Upper lobe of left lung (tissue), 6 donors: ENCODE measurements at regions not wholly inside any gene's neighbourhood (a gene's known extent, or its start where the extent isn't known, plus 50 kb on each side); places are given as distances from the start of the nearest gene placed in this dataset.

Source experiments
- ATAC-seq, 2 donors: fragments of 200-7000 bp; cut with Tn5 transposase; one replicate each; pipeline ENCODE4 v1.9.1; 2022; ENCODE audit warnings: mild to moderate bottlenecking in 2 of 2, moderate library complexity in 2 of 2; ENCODE audit not compliant: low FRiP score in 2 of 2
- DNase-seq, 2 donors: peaks; one replicate each; pipeline ENCODE4 v3.0.0-alpha.2; 2019 to 2020
- H3K27ac ChIP-seq, 4 donors: fragments of 200-600 bp; sonication (generic); one replicate each; pipeline ENCODE4 v1.5.1; 2016 to 2019
- H3K27me3 ChIP-seq, 4 donors: fragments of 200-600 bp; sonication (generic); one replicate each; pipeline ENCODE4 v1.5.1; 2017 to 2019
- H3K36me3 ChIP-seq, 4 donors: fragments of 200-600 bp; sonication (generic); one replicate each; pipeline ENCODE4 v1.5.1; 2016 to 2019
- H3K4me1 ChIP-seq, 4 donors: fragments of 200-600 bp; sonication (generic); one replicate each; pipeline ENCODE4 v1.5.1; 2018 to 2019
- H3K4me3 ChIP-seq, 4 donors: fragments of 200-600 bp; sonication (generic); one replicate each; pipeline ENCODE4 v1.5.1; 2017 to 2019; ENCODE audit warnings: mild to moderate bottlenecking in 2 of 4, moderate library complexity in 1 of 4
- H3K9me3 ChIP-seq, 4 donors: fragments of 200-600 bp; sonication (generic); one replicate each; pipeline ENCODE4 v1.5.1; 2018 to 2019
- EP300 ChIP-seq, 4 donors: sonication (generic); formaldehyde crosslinking; IDR thresholded peaks; one replicate each; pipeline ENCODE4 v1.5.1; 2017; ENCODE audit warnings: antibody characterized with exemption in 4 of 4, control low read depth in 2 of 4
- POLR2A ChIP-seq, 4 donors: fragments of 450-650 bp; IDR thresholded peaks; one replicate each; pipeline ENCODE4 v1.5.1; 2016 to 2017; ENCODE audit warnings: antibody characterized with exemption in 4 of 4, mild to moderate bottlenecking in 2 of 4
- POLR2AphosphoS5 ChIP-seq, 2 donors: sonication (generic); formaldehyde crosslinking; IDR thresholded peaks; one replicate each; pipeline ENCODE4 v1.5.1; 2017; ENCODE audit warnings: antibody characterized with exemption in 2 of 2
- WGBS, 2 donors: methylation state at CpG; one replicate each; pipeline ENCODE4 v1.1.5; 2017 to 2018; 5-methylcytosine and 5-hydroxymethylcytosine counted together
- TF ChIP-seq, protein P1 (sequence below), 6 experiments: fragments of 450-650 bp in 4 of 6; fragments of 200-600 bp in 2 of 6; sonication (generic) in 2 of 6; IDR thresholded peaks; one replicate each; pipeline ENCODE4 v1.5.1; 2016 to 2019; ENCODE audit warnings: antibody characterized with exemption in 6 of 6
- donor health status: DM: no; HTN: no; CAD: no; lungs with moderate emphysema.
- donor health status: DM: no; HTN: yes; CAD: no; lungs with severe emphysema.

DNA sequence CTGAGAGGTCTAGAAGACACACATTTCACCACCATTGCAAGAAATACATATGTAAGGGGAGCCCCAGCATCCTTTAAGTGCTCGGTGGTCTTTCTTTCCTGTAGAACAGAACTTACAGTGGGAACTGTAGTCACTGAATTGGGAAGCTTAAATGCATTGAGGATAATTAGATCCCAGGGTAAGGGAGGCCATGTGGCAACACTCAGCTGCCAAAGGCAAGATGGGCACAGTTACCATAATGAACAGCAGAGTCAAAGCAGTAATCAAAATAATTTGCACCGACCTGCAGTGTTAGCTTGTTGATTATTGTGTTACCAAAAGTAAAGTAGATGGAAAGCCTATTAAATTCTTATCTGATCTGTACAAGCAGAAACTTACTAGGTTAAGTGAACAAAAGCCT is 291.2 kb upstream of the PCDH20 start:
- Histone ChIP-seq H3K9me3 (peaks cover 0 to 7% (median 0%) of the 10 kb centered on the region in 4 donors), H3K36me3 (no peaks in the 10 kb centered on the region), H3K4me3 (no peak overlapping the region), H3K27me3 (no peaks in the 10 kb centered on the region), H3K27ac (no peak overlapping the region), H3K4me1 (no peaks in the 10 kb centered on the region)
- WGBS, 2 donors: 69 to 90% methylated on average over 2 of the region's 2 CpGs
- TF ChIP-seq, protein P1, sequence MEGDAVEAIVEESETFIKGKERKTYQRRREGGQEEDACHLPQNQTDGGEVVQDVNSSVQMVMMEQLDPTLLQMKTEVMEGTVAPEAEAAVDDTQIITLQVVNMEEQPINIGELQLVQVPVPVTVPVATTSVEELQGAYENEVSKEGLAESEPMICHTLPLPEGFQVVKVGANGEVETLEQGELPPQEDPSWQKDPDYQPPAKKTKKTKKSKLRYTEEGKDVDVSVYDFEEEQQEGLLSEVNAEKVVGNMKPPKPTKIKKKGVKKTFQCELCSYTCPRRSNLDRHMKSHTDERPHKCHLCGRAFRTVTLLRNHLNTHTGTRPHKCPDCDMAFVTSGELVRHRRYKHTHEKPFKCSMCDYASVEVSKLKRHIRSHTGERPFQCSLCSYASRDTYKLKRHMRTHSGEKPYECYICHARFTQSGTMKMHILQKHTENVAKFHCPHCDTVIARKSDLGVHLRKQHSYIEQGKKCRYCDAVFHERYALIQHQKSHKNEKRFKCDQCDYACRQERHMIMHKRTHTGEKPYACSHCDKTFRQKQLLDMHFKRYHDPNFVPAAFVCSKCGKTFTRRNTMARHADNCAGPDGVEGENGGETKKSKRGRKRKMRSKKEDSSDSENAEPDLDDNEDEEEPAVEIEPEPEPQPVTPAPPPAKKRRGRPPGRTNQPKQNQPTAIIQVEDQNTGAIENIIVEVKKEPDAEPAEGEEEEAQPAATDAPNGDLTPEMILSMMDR (IDR thresholded peaks at IDR 0.05): no peak
- TF ChIP-seq EP300 (IDR thresholded peaks at IDR 0.05) (no peak), POLR2AphosphoS5 (IDR thresholded peaks at IDR 0.05) (no peak), POLR2A (IDR thresholded peaks at IDR 0.05) (no peak)
- DNase-seq (no peak), ATAC-seq (no peak)

DNA sequence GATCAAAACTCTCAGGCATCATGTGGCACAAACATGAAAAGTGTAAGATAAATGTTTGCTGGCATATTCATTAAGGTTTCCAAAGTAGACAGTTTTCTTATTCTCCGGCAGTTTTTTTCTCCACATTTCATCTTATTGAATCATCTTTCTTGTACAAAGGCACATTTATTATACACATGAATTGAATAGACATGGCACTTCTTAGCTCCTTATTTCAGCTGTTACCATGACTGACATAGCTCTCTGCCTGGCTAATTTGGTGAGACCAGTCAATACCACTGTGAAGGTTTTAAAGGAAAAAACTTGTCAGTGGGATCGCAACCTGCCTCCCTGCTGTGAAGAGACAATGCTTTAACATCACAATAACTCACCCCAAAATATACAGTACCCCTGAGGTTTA is 285.0 kb upstream of the PCDH20 start:
- Histone ChIP-seq H3K4me1 (no peaks in the 10 kb centered on the region), H3K9me3 (peaks cover 0 to 7% (median 0%) of the 10 kb centered on the region in 4 donors), H3K4me3 (no peak overlapping the region), H3K27ac (no peak overlapping the region), H3K36me3 (no peaks in the 10 kb centered on the region), H3K27me3 (no peaks in the 10 kb centered on the region)
- 84 to 88% methylated on average over 2 of the region's 2 CpGs for WGBS, 2 donors
- DNase-seq (no peak), ATAC-seq (no peak)
- TF ChIP-seq, protein P1 (IDR thresholded peaks at IDR 0.05): no peak
- no peak for TF ChIP-seq POLR2AphosphoS5 (IDR thresholded peaks at IDR 0.05)
- no peak for TF ChIP-seq POLR2A (IDR thresholded peaks at IDR 0.05)
- TF ChIP-seq EP300 (IDR thresholded peaks at IDR 0.05): no peak

DNA sequence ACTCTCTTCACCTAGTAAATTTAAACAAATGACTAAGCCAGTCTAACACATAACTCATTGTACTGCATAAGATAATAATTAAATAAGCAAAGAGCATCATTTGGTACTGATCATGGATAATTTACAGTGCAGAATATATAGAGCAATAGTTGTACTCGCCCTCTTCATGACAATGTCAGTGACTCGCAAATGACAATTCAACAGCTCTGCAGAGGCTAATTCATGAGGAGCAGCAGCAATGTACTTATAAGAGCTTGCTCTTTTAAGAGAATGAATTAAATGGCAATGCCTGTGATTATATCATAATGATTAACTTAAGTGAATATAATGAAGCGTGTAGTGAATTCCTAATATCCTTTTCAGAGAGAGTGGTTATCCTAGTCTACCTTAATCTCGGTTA is 284.5 kb upstream of the PCDH20 start:
- 87 to 92% methylated on average over 4 of the region's 4 CpGs for WGBS, 2 donors
- ATAC-seq (no peak), DNase-seq (no peak)
- Histone ChIP-seq H3K4me3 (no peak overlapping the region), H3K27me3 (no peaks in the 10 kb centered on the region), H3K9me3 (peaks cover 0 to 7% (median 0%) of the 10 kb centered on the region in 4 donors), H3K4me1 (no peaks in the 10 kb centered on the region), H3K27ac (no peak overlapping the region), H3K36me3 (no peaks in the 10 kb centered on the region)
- TF ChIP-seq EP300 (IDR thresholded peaks at IDR 0.05) (no peak), POLR2A (IDR thresholded peaks at IDR 0.05) (no peak), POLR2AphosphoS5 (IDR thresholded peaks at IDR 0.05) (no peak)
- TF ChIP-seq, protein P1 (IDR thresholded peaks at IDR 0.05): no peak

DNA sequence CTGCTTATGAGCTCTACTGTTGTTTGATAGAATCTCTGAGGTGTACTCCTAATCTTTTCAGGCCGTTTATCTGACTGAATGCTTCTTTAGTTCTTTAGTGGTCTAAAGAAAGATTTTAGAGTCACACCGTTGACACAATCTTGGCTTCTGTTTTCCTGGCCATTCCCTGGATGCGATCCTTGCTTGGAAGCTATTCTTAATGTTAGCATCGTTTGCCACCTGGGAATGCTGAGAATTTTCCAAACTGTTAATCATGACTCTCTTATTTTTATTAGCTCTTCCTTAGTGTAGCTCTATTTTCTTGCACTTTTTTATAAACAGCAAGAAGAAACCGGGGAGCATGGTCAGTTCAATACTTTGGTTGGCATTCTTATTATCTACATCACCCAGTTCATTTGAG is 281.0 kb upstream of the PCDH20 start:
- DNase-seq (no peak), ATAC-seq (no peak)
- Histone ChIP-seq H3K9me3 (no peaks in the 10 kb centered on the region), H3K36me3 (no peaks in the 10 kb centered on the region), H3K4me3 (no peak overlapping the region), H3K27ac (no peak overlapping the region), H3K4me1 (no peaks in the 10 kb centered on the region), H3K27me3 (no peaks in the 10 kb centered on the region)
- WGBS, 2 donors: 68 to 70% methylated on average over 5 of the region's 5 CpGs
- TF ChIP-seq, protein P1 (IDR thresholded peaks at IDR 0.05): no peak
- TF ChIP-seq EP300 (IDR thresholded peaks at IDR 0.05) (no peak), POLR2A (IDR thresholded peaks at IDR 0.05) (no peak), POLR2AphosphoS5 (IDR thresholded peaks at IDR 0.05) (no peak)

DNA sequence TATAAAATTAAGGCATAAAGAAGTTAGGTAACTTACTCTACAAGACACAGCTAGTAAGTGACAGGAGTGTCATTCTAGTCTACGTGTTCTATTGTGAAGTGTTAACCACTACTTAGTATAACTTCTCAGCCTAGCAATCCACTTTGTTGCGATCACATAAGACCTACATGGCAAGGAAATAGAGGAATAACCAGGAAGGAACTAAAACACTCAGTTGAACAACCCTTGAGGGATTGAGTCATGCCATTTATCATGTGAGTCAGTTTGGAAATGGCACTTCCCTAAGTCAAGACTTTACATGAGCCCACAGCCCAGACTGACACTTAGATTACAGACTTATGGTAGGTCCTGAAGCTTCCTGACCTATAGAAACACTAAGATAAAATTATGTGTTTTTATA is 279.5 kb upstream of the PCDH20 start:
- 45 to 68% methylated on average over 2 of the region's 2 CpGs for WGBS, 2 donors
- DNase-seq (no peak), ATAC-seq (peak; percentile 28 to 51)
- Histone ChIP-seq H3K9me3 (no peaks in the 10 kb centered on the region), H3K27ac (no peak overlapping the region), H3K36me3 (no peaks in the 10 kb centered on the region), H3K4me1 (no peaks in the 10 kb centered on the region), H3K4me3 (no peak overlapping the region), H3K27me3 (no peaks in the 10 kb centered on the region)
- TF ChIP-seq POLR2AphosphoS5 (IDR thresholded peaks at IDR 0.05) (no peak), POLR2A (IDR thresholded peaks at IDR 0.05) (no peak), EP300 (IDR thresholded peaks at IDR 0.05) (peak in 1 of 4 donors; percentile 40)
- TF ChIP-seq, protein P1 (IDR thresholded peaks at IDR 0.05): no peak
